WTC11 (cell line): ENCODE measurements at regions not wholly inside any gene's neighbourhood (a gene's known extent, or its start where the extent isn't known, plus 50 kb on each side); places are given as distances from the start of the nearest gene placed in this dataset.

Experiments used
- ATAC-seq: fragments of 200-7000 bp; cut with Tn5 transposase; 2 replicates; pipeline ENCODE4 v1.10.0; 2021; ENCODE audit warnings: mild to moderate bottlenecking, moderate library complexity
- CTCF ChIA-PET: fragments of 300-600 bp; sonication (Branson Sonifier 250); formaldehyde crosslinking; loops from one replicate; lab custom pipeline; 2021; ENCODE audit warnings: antibody characterized with exemption; lab: Charles Lee
- POLR2A ChIA-PET: fragments of 350-600 bp; sonication (Branson Sonifier 250); formaldehyde crosslinking; loops from one replicate; lab custom pipeline; 2021; ENCODE audit warnings: antibody characterized with exemption; lab: Charles Lee
- DNase-seq: peaks from one replicate; pipeline ENCODE4 v3.0.0; 2021; ENCODE audit warnings: low spot score
- H3K27ac Mint-ChIP-seq: 2 replicates; pipeline ENCODE4 v1.8.0; 2021; ENCODE audit warnings: mixed read lengths
- H3K27me3 Mint-ChIP-seq: 2 replicates; pipeline ENCODE4 v1.8.0; 2021; ENCODE audit warnings: low read depth, mild to moderate bottlenecking, moderate library complexity, mixed read lengths
- H3K36me3 Mint-ChIP-seq: 2 replicates; pipeline ENCODE4 v1.8.0; 2021; ENCODE audit warnings: mixed read lengths
- H3K4me1 Mint-ChIP-seq: 2 replicates; pipeline ENCODE4 v1.8.0; 2022; ENCODE audit warnings: mixed read lengths
- H3K4me3 Mint-ChIP-seq: 2 replicates; pipeline ENCODE4 v1.8.0; 2021; ENCODE audit warnings: mild to moderate bottlenecking, moderate library complexity, mixed read lengths
- H3K9me3 Mint-ChIP-seq: 2 replicates; pipeline ENCODE4 v1.8.0; 2021; ENCODE audit warnings: mixed read lengths
- AFF4 ChIP-seq: sonication (generic); formaldehyde crosslinking; IDR thresholded peaks from 2 replicates; pipeline ENCODE4 v1.8.1; 2023; ENCODE audit warnings: mild to moderate bottlenecking, missing genetic modification reagents, borderline replicate concordance
- CREM ChIP-seq: sonication (generic); formaldehyde crosslinking; IDR thresholded peaks from 2 replicates; pipeline ENCODE4 v1.8.1; 2022; ENCODE audit warnings: mild to moderate bottlenecking, missing genetic modification reagents, moderate library complexity
- E2F4 ChIP-seq: sonication (generic); formaldehyde crosslinking; IDR thresholded peaks from 2 replicates; pipeline ENCODE4 v1.8.1; 2022; ENCODE audit warnings: low read depth, mild to moderate bottlenecking, moderate library complexity, missing genetic modification reagents, borderline replicate concordance
- EMX1 ChIP-seq: fragments of 250-450 bp; sonication (Bioruptor Pico); IDR thresholded peaks from 2 replicates; pipeline ENCODE4 v1.8.0; 2021; ENCODE audit warnings: mild to moderate bottlenecking
- ESRRA ChIP-seq: sonication (generic); formaldehyde crosslinking; IDR thresholded peaks from 2 replicates; pipeline ENCODE4 v1.8.1; 2022; ENCODE audit warnings: mild to moderate bottlenecking, missing genetic modification reagents, borderline replicate concordance
- FOXP4 ChIP-seq: sonication (generic); formaldehyde crosslinking; IDR thresholded peaks from 2 replicates; pipeline ENCODE4 v1.8.0; 2022; ENCODE audit warnings: mild to moderate bottlenecking, missing genetic modification reagents
- GTF2I ChIP-seq: fragments of 250-450 bp; sonication (Bioruptor Pico); conservative IDR thresholded peaks from 2 replicates; pipeline ENCODE4 v1.4.0; 2021; ENCODE audit warnings: mild to moderate bottlenecking
- JUN ChIP-seq: sonication (generic); formaldehyde crosslinking; IDR thresholded peaks from 2 replicates; pipeline ENCODE4 v1.8.0; 2023; ENCODE audit warnings: mild to moderate bottlenecking, missing genetic modification reagents
- MAX ChIP-seq: sonication (generic); formaldehyde crosslinking; IDR thresholded peaks from 2 replicates; pipeline ENCODE4 v1.8.0; 2022; ENCODE audit warnings: mild to moderate bottlenecking, missing genetic modification reagents
- NFYB ChIP-seq: sonication (generic); formaldehyde crosslinking; conservative IDR thresholded peaks from 2 replicates; pipeline ENCODE4 v1.8.0; 2022; ENCODE audit warnings: low read depth, missing genetic modification reagents
- PRRX2 ChIP-seq: fragments of 250-450 bp; sonication (Bioruptor Pico); IDR thresholded peaks from 2 replicates; pipeline ENCODE4 v1.8.0; 2021; ENCODE audit warnings: mild to moderate bottlenecking
- RELA ChIP-seq: sonication (generic); formaldehyde crosslinking; IDR thresholded peaks from 2 replicates; pipeline ENCODE4 v1.8.1; 2022; ENCODE audit warnings: missing genetic modification reagents, mild to moderate bottlenecking, borderline replicate concordance
- SMAD3 ChIP-seq: sonication (generic); formaldehyde crosslinking; IDR thresholded peaks from 2 replicates; pipeline ENCODE4 v1.8.0; 2022; ENCODE audit warnings: missing genetic modification reagents, mild to moderate bottlenecking, borderline replicate concordance
- ZNF121 ChIP-seq: sonication (generic); formaldehyde crosslinking; IDR thresholded peaks from 2 replicates; pipeline ENCODE4 v1.8.0; 2023; ENCODE audit warnings: missing genetic modification reagents
- ZNF232 ChIP-seq: sonication (generic); formaldehyde crosslinking; IDR thresholded peaks from 2 replicates; pipeline ENCODE4 v1.8.0; 2022; ENCODE audit warnings: mild to moderate bottlenecking, missing genetic modification reagents
- ZNF263 ChIP-seq: sonication (generic); formaldehyde crosslinking; IDR thresholded peaks from 2 replicates; pipeline ENCODE4 v1.8.1; 2022; ENCODE audit warnings: low read depth, mild to moderate bottlenecking, moderate library complexity, missing genetic modification reagents
- TF ChIP-seq, protein P1 (sequence below): sonication (generic); formaldehyde crosslinking; IDR thresholded peaks from 2 replicates; pipeline ENCODE4 v1.8.1; 2022; ENCODE audit warnings: missing genetic modification reagents, borderline replicate concordance
- TF ChIP-seq, protein P2 (sequence below): fragments of 250-450 bp; sonication (Bioruptor Pico); IDR thresholded peaks from 2 replicates; pipeline ENCODE4 v1.9.0; 2021; ENCODE audit warnings: moderate library complexity, mild to moderate bottlenecking, inconsistent platforms, borderline replicate concordance
- TF ChIP-seq, protein P3 (sequence below): fragments of 250-450 bp; sonication (Bioruptor Pico); IDR thresholded peaks from 2 replicates; pipeline ENCODE4 v2.1.2; 2022; ENCODE audit warnings: mild to moderate bottlenecking, moderate library complexity

DNA sequence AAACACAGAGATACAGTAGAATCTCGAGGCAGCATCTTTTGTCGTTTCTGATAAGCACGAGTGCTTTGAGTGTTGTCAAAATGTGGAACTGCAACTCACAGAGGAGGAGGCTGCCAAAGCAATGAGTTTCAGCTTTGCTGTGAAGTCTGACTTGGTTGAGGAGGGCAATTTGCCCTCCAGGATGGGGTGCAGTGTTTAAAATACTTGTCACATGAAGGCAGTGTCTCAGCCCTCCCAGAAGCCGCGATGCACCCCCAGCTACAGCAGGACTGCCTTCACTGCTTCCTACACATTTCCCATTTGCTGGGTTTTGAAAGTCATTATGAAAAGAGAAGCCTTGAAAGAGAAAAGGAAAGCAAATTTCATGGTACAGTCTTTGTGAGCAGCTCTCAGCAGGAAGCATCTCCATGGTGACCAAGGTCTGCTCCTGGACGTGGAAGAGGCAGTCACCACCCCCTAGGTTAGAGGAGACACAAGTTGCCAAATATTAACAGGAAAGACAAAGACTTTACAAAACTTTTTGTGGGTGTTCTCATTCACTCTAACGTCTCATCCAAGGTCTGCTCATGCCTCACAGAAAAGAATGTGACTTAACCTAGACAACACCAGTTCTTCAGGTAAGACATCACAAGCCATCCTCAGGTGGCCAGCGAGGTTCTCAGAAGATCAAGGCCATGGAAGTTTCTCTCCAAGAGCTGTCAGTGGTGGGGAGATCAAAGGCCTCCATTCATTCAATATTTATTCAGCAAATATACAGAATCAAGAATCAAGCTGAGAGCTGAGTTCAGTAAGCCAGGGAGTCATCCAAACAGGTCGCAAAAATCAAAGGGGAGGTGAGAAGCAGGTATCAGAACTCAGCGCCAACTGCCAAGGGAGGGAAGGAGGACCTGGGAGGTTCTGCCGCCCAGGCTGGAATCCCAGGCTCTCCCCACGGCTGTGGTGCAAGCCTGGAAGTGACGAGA is 476.0 kb downstream of the EIPR1 start:
- no peak for ATAC-seq

DNA sequence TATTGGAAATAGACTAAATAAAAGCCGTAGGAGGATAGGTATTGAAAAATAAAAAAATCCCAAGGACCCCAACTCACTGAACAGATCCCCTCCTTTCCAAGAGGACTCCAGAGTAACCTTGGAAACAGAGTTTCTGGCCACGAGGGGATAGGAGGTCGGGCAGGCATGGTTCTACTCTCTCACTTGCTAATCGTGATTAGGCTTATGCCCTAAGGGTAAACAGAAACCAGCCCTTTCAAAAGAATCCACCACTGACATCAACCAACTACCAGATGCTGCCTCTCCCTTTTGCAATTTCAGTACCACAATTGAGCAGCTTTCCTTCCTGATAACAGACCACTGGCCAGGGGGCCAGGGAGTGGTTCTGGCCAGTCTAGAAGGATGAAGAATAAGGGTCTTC is 477.8 kb downstream of the EIPR1 start:
- CTCF ChIA-PET, result no interaction called here
- DNase-seq, result no peak
- Mint-ChIP-seq H3K9me3 (peaks cover 18% of the 10 kb centered on the region), H3K4me1 (peaks cover 4% of the 10 kb centered on the region), H3K4me3 (no peak overlapping the region), H3K27ac (no peak overlapping the region), H3K27me3 (no peaks in the 10 kb centered on the region), H3K36me3 (no peaks in the 10 kb centered on the region)
- POLR2A ChIA-PET, result no interaction called here
- ATAC-seq, result no peak
- TF ChIP-seq ZNF263 (CRISPR knock-in tag), result no peak
- no peak for TF ChIP-seq ZNF121 (CRISPR knock-in tag)
- no peak for TF ChIP-seq MAX
- TF ChIP-seq CREM (CRISPR knock-in tag), result no peak
- TF ChIP-seq RELA, result no peak
- no peak for TF ChIP-seq GTF2I (CRISPR knock-in tag)
- TF ChIP-seq E2F4 (CRISPR knock-in tag), result no peak
- no peak for TF ChIP-seq EMX1
- no peak for TF ChIP-seq JUN (CRISPR knock-in tag)
- TF ChIP-seq ZNF232 (CRISPR knock-in tag), result no peak
- TF ChIP-seq NFYB (CRISPR knock-in tag), result no peak
- TF ChIP-seq PRRX2 (CRISPR knock-in tag), result no peak
- no peak for TF ChIP-seq FOXP4
- TF ChIP-seq SMAD3 (CRISPR knock-in tag), result no peak
- TF ChIP-seq, protein P1, sequence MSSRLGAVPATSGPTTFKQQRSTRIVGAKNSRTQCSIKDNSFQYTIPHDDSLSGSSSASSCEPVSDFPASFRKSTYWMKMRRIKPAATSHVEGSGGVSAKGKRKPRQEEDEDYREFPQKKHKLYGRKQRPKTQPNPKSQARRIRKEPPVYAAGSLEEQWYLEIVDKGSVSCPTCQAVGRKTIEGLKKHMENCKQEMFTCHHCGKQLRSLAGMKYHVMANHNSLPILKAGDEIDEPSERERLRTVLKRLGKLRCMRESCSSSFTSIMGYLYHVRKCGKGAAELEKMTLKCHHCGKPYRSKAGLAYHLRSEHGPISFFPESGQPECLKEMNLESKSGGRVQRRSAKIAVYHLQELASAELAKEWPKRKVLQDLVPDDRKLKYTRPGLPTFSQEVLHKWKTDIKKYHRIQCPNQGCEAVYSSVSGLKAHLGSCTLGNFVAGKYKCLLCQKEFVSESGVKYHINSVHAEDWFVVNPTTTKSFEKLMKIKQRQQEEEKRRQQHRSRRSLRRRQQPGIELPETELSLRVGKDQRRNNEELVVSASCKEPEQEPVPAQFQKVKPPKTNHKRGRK (CRISPR knock-in tag), result no peak
- TF ChIP-seq, protein P2, sequence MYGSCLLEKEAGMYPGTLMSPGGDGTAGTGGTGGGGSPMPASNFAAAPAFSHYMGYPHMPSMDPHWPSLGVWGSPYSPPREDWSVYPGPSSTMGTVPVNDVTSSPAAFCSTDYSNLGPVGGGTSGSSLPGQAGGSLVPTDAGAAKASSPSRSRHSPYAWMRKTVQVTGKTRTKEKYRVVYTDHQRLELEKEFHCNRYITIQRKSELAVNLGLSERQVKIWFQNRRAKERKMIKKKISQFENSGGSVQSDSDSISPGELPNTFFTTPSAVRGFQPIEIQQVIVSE (CRISPR knock-in tag), result no peak
- TF ChIP-seq AFF4 (CRISPR knock-in tag), result no peak
- TF ChIP-seq, protein P3, sequence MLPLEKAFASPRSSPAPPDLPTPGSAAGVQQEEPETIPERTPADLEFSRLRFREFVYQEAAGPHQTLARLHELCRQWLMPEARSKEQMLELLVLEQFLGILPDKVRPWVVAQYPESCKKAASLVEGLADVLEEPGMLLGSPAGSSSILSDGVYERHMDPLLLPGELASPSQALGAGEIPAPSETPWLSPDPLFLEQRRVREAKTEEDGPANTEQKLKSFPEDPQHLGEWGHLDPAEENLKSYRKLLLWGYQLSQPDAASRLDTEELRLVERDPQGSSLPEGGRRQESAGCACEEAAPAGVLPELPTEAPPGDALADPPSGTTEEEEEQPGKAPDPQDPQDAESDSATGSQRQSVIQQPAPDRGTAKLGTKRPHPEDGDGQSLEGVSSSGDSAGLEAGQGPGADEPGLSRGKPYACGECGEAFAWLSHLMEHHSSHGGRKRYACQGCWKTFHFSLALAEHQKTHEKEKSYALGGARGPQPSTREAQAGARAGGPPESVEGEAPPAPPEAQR (CRISPR knock-in tag), result no peak

More for the DNA sequence above, 476.0 kb downstream of the EIPR1 start:
- H3K4me1 Mint-ChIP-seq, result peaks cover 4% of the 10 kb centered on the region
- H3K4me3 Mint-ChIP-seq, result no peak overlapping the region
- no peak for DNase-seq
- H3K36me3 Mint-ChIP-seq, result no peaks in the 10 kb centered on the region
- POLR2A ChIA-PET, result no interaction called here
- no peak overlapping the region for H3K27ac Mint-ChIP-seq
- no peaks in the 10 kb centered on the region for H3K27me3 Mint-ChIP-seq
- TF ChIP-seq, protein P1 (CRISPR knock-in tag), result no peak
- no peak for TF ChIP-seq ESRRA (CRISPR knock-in tag)
- TF ChIP-seq, all 79 proteins: peak for 0
- H3K9me3 Mint-ChIP-seq, result peaks cover 14% of the 10 kb centered on the region
- CTCF ChIA-PET, result no interaction called here
